Keratinocyte (primary cell): ENCODE measurements at regions not wholly inside any gene's neighbourhood (a gene's known extent, or its start where the extent isn't known, plus 50 kb on each side); places are given as distances from the start of the nearest gene placed in this dataset.

ENCODE experiments used
- EZH2 ChIP-seq: IDR thresholded peaks from one replicate; pipeline ENCODE4 v1.6.1; 2012; ENCODE audit warnings: inconsistent platforms, mild to moderate bottlenecking, low read length, moderate library complexity
- TF ChIP-seq, protein P1 (sequence below), 3 experiments: IDR thresholded peaks in 1 of 3; conservative IDR thresholded peaks in 1 of 3; optimal IDR thresholded peaks in 1 of 3; 2 replicates in 2 of 3; 3 replicates in 1 of 3; pipeline versions ENCODE3 to v1.5.1; 2011; ENCODE audit warnings: low read length in 3 of 3, mild to moderate bottlenecking in 3 of 3, moderate library complexity in 2 of 3, control low read depth in 1 of 3, inconsistent platforms in 1 of 3; ENCODE audit not compliant: insufficient read depth in 2 of 3; ENCODE audit errors: extremely low read depth in 1 of 3

DNA sequence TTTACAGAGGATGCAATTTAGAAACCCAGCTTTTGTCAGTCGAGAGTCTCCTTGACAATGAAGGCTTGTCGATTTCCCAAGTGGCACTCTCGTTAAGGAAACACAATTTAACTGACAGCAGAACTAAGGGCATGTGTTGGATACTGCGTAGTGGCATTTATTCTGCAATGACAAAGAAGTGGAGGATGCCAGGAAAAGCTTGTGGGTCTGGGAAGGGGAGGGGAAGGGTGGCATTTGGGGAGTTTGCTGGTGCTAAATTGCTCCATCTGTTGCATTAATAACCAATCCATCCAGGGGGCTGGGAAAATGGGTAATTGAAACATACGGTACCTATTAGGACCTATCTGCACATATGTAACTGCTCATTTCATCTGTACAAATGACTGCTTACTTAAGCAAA, 190.6 kb downstream of the NSG2 start:
- TF ChIP-seq, protein P1, sequence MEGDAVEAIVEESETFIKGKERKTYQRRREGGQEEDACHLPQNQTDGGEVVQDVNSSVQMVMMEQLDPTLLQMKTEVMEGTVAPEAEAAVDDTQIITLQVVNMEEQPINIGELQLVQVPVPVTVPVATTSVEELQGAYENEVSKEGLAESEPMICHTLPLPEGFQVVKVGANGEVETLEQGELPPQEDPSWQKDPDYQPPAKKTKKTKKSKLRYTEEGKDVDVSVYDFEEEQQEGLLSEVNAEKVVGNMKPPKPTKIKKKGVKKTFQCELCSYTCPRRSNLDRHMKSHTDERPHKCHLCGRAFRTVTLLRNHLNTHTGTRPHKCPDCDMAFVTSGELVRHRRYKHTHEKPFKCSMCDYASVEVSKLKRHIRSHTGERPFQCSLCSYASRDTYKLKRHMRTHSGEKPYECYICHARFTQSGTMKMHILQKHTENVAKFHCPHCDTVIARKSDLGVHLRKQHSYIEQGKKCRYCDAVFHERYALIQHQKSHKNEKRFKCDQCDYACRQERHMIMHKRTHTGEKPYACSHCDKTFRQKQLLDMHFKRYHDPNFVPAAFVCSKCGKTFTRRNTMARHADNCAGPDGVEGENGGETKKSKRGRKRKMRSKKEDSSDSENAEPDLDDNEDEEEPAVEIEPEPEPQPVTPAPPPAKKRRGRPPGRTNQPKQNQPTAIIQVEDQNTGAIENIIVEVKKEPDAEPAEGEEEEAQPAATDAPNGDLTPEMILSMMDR (optimal IDR thresholded peaks at IDR 0.05 in 1 of 3, IDR thresholded peaks at IDR 0.05 in 1 of 3, conservative IDR thresholded peaks at IDR 0.05 in 1 of 3; ENCODE audit: extremely low read depth in 1 of 3, insufficient read depth in 2 of 3, low read length in 3 of 3) = no peak
- TF ChIP-seq EZH2 = no peak
